SK-N-SH (cell line): ENCODE measurements at regions not wholly inside any gene's neighbourhood (a gene's known extent, or its start where the extent isn't known, plus 50 kb on each side); places are given as distances from the start of the nearest gene placed in this dataset.
"Not testable (repeated sequence)": the region's sequence is repeated elsewhere in the genome, so short reads cannot be mapped to it uniquely, and the experiment has no call there.

Experiments
- EZH2phosphoT487 ChIP-seq: fragments of 200-600 bp; sonication (generic); IDR thresholded peaks from 2 replicates; pipeline ENCODE4 v1.6.1; 2017; ENCODE audit warnings: low read depth, mixed run types, mild to moderate bottlenecking, antibody characterized with exemption, moderate library complexity, borderline replicate concordance
- NFIC ChIP-seq: IDR thresholded peaks from 2 replicates; pipeline ENCODE4 v1.4.0; 2012; ENCODE audit warnings: borderline replicate concordance

DNA sequence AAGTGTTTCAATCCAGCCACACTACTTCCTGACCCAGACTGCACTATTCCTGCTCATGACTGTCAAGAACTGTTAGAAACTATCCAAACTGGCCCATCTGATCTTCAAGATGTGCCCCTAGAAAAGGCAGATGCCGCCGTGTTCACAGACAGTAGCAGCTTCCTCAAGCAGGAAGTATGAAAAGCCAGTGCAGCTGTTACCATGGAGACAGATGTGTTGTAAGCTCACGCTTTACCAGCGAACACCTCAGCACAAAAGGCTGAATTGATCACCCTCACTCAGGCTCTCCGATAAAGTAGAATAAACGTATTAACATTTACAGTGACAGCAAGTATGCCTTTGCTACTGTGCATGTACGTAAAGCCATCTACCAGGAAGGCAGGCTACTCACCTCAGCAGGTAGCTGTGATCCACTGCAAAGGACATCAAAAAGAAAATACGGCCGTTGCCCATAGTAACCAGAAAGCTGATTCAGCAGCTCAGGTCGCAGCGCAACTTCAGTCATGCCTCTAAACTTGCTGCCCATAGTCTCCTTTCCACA is 132.9 kb upstream of the ROPN1B start:
- TF ChIP-seq NFIC, EZH2phosphoT487: not testable (repeated sequence)
